Anterior cingulate cortex (tissue), 58 donors: ENCODE measurements at regions not wholly inside any gene's neighbourhood (a gene's known extent, or its start where the extent isn't known, plus 50 kb on each side); places are given as distances from the start of the nearest gene placed in this dataset.

ENCODE experiments used
- DNase-seq, 58 donors: peaks; one replicate each; lab custom pipeline; 2025; lab: John Stamatoyannopoulos, UW

DNA sequence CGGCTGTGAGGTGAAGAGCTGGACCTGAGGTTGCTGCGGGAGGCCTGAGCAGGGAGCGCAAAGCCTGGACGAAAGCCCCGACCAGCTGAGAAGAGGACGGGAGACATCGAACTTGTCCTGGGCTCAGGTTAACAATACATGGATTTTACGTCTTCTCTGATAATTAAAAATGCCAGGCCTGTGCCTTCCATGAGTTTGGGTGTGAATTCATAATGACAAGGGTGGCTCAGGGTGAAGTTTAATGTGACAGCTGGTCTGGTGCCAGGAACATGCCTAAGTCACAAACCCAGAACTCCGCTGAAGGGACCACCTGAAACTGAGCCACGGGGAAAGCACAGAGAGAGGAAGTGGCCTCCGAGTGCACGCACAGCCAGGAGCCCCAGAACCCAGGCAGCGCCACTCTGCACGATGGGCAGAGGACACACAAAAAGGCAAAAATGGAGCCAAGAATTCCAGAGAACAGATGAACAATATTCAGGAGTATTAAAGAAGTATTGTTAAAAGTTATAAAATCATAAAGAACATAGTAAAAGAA lies 150.1 kb upstream of the RPS6KA2 start:
- DNase-seq, result no peak

DNA sequence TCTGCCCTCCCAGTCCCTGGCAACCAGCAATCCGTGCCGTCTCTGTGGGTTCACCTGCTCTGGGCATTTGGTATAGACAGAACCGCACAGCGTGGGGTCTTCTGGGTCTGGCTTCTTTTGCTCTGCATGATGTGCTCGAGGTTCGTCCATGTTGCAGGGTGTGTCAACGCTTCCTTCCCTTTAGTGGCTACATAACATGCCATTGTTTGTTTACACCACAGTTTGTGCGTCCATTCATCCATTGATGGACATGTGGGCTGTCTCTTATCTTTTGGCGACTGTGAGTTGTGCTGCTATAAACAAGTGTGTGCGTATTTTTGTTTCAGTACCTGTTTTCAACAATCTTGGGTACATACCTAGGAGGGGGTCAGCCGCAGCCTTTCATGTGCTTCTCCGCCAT lies 149.5 kb upstream of the RPS6KA2 start:
- DNase-seq, result no peak

DNA sequence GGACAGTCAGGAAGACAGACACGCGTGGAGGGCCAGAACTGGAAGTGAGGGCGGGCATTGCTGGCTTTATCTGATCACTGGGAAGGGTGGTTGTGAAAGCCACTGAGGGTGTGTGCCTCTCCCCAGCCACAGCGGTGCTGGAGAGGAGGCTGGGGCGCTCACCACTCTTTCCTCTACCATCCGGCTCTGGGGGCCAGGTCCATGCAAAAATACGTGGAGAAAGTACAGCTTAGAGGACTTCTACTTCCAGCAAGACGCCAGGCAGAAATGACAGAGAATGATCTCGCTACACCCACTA lies 148.8 kb upstream of the RPS6KA2 start:
- DNase-seq, result no peak

DNA sequence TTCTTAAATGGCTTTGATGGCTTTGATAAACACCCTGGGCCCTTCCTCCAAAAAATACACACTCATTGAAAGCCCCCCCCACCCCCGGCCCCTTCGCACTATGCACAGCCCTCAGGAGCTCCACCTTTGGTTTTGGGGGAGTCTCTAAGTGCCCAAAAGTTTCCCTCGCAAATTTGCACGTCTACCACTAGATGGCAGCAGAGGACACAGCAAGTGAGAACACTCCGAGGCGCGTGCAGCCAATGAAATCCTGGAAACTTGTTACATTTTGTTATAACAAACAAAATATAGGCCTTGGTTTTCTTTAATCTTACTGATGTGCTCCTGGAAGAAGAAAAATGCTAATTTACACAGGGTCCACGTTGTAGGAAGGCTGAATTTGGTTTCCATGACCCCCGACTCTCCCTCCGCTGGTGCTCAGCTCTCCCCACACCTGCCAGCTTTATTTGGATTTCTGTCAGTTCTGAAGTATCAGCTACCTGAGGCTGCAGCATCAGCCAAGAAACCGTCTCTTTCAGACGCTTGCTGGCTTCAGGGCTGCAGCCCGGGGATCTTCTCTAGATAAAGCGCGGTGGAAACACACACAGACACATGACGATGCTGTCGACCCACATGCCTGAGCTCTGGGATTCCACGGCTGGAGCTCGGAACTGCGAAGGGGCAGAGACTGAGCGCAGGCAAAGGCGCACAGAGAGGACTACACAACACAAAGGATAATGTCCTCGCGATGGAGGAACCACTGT lies 148.3 kb upstream of the RPS6KA2 start:
- DNase-seq, result peak in 33 of 58 donors; percentile 15 to 66 (median 35)

GRCh38 chr6:166774770-166775169 lies 147.7 kb upstream of the RPS6KA2 start:
- no peak for DNase-seq

- DNase-seq, result no peak
Measured at GRCh38 chr6:166774292-166774691, 147.2 kb upstream of the RPS6KA2 start.

GRCh38 chr6:166772518-166772917 lies 145.5 kb upstream of the RPS6KA2 start:
- no peak for DNase-seq

GRCh38 chr6:166771701-166772100 lies 144.7 kb upstream of the RPS6KA2 start:
- no peak for DNase-seq

GRCh38 chr6:166770216-166771116 lies 143.4 kb upstream of the RPS6KA2 start:
- DNase-seq, result no peak

DNA sequence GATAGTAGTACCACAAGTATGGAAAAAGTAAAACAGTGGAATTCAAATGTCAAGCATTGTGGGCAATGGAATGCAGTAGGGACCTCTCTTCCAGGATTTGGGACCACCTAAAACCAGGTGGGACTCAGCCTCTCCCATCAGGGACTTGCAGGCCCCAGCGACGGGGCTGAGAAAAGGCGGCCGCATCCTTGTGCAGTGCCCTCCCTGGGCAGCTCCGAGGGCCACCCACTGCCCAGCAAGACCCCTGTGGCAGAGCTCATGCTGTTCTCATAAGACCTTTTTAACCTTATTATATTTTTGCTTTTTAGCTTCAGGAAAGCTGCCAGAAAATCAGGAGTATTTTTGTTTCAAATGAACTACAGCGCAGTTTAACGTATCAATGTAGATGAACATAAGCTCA lies 142.6 kb upstream of the RPS6KA2 start:
- DNase-seq, result no peak

GRCh38 chr6:166768761-166769160 lies 141.7 kb upstream of the RPS6KA2 start:
- DNase-seq, result no peak

GRCh38 chr6:166767230-166767629 lies 140.2 kb upstream of the RPS6KA2 start:
- no peak for DNase-seq

- DNase-seq, result no peak
Measured at GRCh38 chr6:166766769-166767168, 139.7 kb upstream of the RPS6KA2 start.

DNA sequence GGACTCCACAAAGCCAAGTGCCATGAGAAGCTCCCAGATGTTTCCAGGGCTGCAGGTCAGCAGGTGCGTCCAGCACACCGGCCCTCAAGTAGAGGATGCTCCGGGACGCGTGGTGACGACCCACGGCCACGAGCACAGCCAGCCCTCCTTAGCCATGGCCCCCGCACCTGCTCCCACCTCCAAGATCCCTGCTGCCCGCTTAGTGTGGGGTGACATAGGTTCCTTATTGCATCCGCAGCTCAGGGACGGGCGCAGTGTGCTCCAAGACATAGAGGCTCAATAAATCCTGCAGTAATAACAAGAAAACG lies 138.1 kb upstream of the RPS6KA2 start:
- no peak for DNase-seq

DNA sequence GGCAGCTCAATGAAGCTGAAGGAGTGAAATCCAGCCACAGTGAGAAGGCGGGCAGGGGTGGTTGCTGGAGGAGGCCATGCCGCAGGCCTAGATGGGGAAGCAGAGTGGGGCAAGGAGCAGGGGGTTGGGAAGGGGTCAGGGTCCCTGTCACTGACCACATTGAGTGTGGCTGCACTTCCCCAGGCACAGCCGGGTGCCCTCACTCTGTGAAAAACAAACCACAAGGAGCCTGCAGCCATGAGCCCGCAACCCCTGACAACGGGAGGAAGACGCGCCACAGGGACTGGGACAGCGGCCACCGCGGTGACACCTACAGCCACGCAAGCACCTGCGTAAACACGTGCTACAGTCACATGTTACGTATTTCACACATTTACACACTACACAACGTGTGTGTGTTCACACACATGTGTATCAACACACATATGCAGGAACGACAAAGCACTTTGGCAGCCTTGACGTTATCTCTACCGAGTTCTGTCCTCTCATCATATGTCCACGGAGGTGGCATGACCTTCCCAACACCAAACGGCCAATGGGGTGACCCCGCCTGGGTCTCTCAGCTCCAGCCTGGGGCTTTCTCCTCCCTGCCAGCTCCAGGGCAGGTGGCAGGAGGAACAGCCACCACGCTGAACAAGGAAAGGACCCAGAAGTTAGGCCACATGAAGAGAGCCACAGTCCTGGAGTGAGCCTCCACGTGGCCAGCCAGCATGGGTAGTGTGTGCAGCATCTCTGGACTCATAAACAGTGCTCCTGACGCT lies 137.6 kb upstream of the RPS6KA2 start:
- no peak for DNase-seq

DNA sequence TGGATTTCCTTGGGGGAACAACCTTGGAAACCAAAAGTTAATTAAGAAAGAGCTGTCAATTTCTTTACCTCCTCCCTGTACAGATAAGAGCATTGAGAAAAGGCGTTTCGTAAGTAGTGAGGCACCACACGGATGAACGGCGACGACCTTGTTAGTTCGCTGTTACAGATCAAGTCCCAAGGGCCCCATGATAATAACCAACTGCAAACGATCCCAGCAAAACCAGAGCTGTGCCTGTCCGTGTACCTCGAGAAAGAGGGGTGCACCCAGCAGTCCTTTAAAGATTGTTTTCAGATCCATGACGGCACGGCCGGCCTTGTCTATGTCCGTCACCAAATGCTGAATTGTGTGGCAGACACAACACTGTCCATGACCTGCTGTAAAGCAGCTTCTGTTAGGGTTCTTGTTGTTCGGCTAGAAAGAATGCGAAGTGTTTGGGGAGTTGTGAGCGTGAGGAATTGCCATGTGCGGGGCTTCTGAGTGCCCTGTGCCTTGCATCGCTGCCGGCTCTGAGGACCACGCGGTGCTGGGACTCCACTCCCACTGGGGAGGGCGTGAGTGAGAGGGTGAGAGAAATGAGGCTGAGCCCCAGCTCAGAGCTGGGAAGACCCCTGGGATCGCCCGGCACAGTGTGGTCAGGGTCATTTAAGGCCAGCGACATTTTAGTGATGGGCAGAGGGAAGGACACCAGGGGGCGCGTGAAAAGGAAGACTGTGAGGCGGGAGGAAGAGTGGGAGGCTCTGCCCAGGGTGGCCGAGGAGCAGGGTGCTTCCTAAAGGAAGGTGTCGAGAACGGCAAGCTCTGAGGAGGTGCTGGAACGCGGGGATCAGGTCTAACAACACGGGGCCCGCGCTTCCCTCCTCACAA lies 136.8 kb upstream of the RPS6KA2 start:
- no peak for DNase-seq

GRCh38 chr6:166761801-166762200 lies 134.8 kb upstream of the RPS6KA2 start:
- DNase-seq, result no peak

- no peak for DNase-seq
Measured at GRCh38 chr6:166760288-166760687, 133.2 kb upstream of the RPS6KA2 start.

GRCh38 chr6:166758136-166758704 lies 131.2 kb upstream of the RPS6KA2 start:
- no peak for DNase-seq
